ENCODE measurements at regions not wholly inside any gene's neighbourhood (a gene's known extent, or its start where the extent isn't known, plus 50 kb on each side); places are given as distances from the start of the nearest gene placed in this dataset.
"Not testable (repeated sequence)": the region's sequence is repeated elsewhere in the genome, so short reads cannot be mapped to it uniquely, and the experiment has no call there.

DNA sequence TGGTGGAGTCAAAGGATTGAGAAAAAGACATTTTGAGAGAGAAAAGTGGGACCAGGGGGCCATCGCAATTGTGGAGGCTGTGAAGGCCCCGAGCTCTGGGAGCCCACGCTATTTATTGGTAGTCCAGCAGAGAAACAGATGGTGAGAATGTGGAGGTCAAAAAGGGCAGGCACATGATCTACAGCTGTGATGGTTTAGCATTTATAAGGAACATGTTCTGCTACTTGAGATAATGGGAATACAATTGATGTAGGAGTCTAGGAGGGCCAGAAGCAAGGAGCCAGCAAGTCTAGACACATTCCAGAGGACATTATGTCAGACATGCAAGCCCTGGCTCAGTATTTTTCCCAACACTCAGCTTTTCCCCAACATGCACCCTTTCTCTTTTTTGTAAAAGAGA lies 283.4 kb upstream of the MTPN start:
- TF ChIP-seq, protein P1, sequence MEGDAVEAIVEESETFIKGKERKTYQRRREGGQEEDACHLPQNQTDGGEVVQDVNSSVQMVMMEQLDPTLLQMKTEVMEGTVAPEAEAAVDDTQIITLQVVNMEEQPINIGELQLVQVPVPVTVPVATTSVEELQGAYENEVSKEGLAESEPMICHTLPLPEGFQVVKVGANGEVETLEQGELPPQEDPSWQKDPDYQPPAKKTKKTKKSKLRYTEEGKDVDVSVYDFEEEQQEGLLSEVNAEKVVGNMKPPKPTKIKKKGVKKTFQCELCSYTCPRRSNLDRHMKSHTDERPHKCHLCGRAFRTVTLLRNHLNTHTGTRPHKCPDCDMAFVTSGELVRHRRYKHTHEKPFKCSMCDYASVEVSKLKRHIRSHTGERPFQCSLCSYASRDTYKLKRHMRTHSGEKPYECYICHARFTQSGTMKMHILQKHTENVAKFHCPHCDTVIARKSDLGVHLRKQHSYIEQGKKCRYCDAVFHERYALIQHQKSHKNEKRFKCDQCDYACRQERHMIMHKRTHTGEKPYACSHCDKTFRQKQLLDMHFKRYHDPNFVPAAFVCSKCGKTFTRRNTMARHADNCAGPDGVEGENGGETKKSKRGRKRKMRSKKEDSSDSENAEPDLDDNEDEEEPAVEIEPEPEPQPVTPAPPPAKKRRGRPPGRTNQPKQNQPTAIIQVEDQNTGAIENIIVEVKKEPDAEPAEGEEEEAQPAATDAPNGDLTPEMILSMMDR (IDR thresholded peaks at IDR 0.05): not testable (repeated sequence)
- not testable (repeated sequence) for TF ChIP-seq POLR2AphosphoS5, TCF7L2 (IDR thresholded peaks at IDR 0.05; ENCODE audit: low read depth, low read length)
- TF ChIP-seq, protein P2, sequence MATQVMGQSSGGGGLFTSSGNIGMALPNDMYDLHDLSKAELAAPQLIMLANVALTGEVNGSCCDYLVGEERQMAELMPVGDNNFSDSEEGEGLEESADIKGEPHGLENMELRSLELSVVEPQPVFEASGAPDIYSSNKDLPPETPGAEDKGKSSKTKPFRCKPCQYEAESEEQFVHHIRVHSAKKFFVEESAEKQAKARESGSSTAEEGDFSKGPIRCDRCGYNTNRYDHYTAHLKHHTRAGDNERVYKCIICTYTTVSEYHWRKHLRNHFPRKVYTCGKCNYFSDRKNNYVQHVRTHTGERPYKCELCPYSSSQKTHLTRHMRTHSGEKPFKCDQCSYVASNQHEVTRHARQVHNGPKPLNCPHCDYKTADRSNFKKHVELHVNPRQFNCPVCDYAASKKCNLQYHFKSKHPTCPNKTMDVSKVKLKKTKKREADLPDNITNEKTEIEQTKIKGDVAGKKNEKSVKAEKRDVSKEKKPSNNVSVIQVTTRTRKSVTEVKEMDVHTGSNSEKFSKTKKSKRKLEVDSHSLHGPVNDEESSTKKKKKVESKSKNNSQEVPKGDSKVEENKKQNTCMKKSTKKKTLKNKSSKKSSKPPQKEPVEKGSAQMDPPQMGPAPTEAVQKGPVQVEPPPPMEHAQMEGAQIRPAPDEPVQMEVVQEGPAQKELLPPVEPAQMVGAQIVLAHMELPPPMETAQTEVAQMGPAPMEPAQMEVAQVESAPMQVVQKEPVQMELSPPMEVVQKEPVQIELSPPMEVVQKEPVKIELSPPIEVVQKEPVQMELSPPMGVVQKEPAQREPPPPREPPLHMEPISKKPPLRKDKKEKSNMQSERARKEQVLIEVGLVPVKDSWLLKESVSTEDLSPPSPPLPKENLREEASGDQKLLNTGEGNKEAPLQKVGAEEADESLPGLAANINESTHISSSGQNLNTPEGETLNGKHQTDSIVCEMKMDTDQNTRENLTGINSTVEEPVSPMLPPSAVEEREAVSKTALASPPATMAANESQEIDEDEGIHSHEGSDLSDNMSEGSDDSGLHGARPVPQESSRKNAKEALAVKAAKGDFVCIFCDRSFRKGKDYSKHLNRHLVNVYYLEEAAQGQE (IDR thresholded peaks at IDR 0.05; ENCODE audit: insufficient read depth in 1 of 2, low read depth in 2 of 2, low read length in 1 of 2): not testable (repeated sequence)

Data from Panc1 (cell line).